Right renal pelvis (tissue), 4 donors: ENCODE measurements at regions not wholly inside any gene's neighbourhood (a gene's known extent, or its start where the extent isn't known, plus 50 kb on each side); places are given as distances from the start of the nearest gene placed in this dataset.

Experiments used
- DNase-seq, 4 donors: peaks; one replicate each; pipeline ENCODE4 v3.0.0-alpha.2; 2013; ENCODE audit warnings: low read depth in 4 of 4, low spot score in 3 of 4, missing footprints in 1 of 4

GRCh38 chr11:130727157-130728119 is 188.8 kb downstream of the SNX19 start:
- no peak for DNase-seq

GRCh38 chr11:130728185-130729180 is 187.8 kb downstream of the SNX19 start:
- DNase-seq: no peak

- no peak for DNase-seq
Measured at GRCh38 chr11:130729193-130729592, 187.1 kb downstream of the SNX19 start.

GRCh38 chr11:130729678-130730300 is 186.5 kb downstream of the SNX19 start:
- no peak for DNase-seq

- DNase-seq: no peak
Measured at GRCh38 chr11:130731401-130731800, 184.9 kb downstream of the SNX19 start.

- DNase-seq: no peak
Measured at GRCh38 chr11:130732476-130732875, 183.8 kb downstream of the SNX19 start.

GRCh38 chr11:130737041-130737830 is 179.0 kb downstream of the SNX19 start:
- DNase-seq: no peak

- DNase-seq: peak; percentile 55 to 73 (median 64)
Measured at GRCh38 chr11:130737866-130738431, 178.3 kb downstream of the SNX19 start.

GRCh38 chr11:130738611-130739010 is 177.7 kb downstream of the SNX19 start:
- DNase-seq: peak in 1 of 4 donors; percentile 31

- DNase-seq: no peak
Measured at GRCh38 chr11:130740819-130741218, 175.5 kb downstream of the SNX19 start.

- no peak for DNase-seq
Measured at GRCh38 chr11:130744794-130745193, 171.5 kb downstream of the SNX19 start.

- no peak for DNase-seq
Measured at GRCh38 chr11:130749216-130749615, 167.1 kb downstream of the SNX19 start.

- no peak for DNase-seq
Measured at GRCh38 chr11:130760515-130761125, 155.7 kb downstream of the SNX19 start.

GRCh38 chr11:130761560-130762220 is 154.6 kb downstream of the SNX19 start:
- DNase-seq: no peak

GRCh38 chr11:130762638-130763037 is 153.6 kb downstream of the SNX19 start:
- DNase-seq: no peak

- DNase-seq: no peak
Measured at GRCh38 chr11:130763087-130763980, 152.9 kb downstream of the SNX19 start.

- peak in 3 of 4 donors; percentile 52 to 78 (median 77) for DNase-seq
Measured at GRCh38 chr11:130765406-130765805, 150.9 kb downstream of the SNX19 start.
